ENCODE measurements at regions not wholly inside any gene's neighbourhood (a gene's known extent, or its start where the extent isn't known, plus 50 kb on each side); places are given as distances from the start of the nearest gene placed in this dataset.
A peak's percentile ranks its signal among the peaks of the same experiment; 100 is the strongest.

DNA sequence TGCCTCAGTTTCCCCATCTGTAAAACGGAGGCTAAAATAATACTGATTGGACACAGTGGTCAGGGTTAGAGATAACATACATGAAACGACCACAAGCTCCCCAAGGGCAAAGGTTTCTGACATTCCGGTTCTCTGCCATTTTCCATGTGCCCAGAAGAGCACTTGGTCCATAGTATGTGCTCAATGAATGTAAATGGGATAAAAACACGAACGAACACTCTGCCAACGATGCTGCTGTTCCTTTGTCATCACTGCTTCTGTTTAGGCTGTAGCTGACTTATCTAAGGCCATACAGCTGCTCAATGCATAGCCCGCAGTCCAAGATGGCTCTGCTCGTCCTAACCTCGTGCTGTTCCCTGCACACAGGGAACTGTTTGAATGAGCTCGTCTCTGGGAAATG, 102.0 kb downstream of the RMI2 start:
- DNase-seq = no peak

DNA sequence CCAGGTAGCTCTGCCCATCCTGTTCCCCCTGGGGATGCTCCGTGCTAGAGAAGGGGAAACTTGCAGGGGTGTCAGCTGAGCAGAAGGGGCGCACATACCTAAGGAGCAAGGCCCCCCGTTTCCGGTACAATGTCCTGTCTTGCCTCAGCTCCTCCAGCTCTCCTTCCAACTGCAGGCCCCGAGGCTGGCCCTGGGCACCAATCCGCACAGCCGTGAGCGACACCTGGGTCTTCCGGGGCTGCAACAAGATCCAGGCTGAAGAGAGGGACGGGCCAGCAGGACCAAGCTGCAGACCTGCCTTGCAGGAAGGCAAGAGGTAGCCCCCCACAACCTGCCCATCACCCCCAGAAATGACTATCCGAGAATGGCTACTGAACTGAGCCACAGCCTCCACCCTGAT, 102.6 kb downstream of the RMI2 start:
- DNase-seq = no peak

DNA sequence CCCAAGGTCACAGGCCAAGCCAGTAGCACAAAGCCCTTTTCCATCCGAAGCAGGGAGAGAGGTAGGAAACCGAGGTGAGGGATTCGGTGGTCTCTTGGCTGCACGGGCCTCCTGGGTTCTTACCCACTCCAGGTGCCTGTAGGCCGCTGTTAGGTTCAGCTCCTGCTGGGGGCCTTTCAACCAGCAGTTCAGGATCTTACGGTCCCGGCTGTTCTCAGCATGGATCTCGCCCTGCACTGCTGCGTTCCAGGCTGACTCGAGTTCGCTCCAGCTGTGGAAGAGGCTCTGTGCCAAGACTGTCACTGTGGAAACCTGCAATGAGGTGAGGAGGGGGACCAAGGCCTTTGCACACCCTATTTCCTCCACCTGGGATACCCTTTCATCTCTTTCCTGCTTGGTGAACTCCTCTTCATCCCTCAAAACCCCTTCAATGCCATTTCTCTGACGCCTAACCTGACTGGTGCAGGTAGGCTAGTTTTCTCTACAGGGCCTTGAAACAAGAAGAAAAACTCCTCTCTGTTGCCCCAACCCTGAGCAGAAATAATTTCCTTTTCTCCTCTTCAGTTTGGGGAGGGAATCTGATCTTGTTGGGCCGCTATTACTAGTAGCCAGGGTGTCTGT, 103.6 kb downstream of the RMI2 start:
- DNase-seq = no peak

DNA sequence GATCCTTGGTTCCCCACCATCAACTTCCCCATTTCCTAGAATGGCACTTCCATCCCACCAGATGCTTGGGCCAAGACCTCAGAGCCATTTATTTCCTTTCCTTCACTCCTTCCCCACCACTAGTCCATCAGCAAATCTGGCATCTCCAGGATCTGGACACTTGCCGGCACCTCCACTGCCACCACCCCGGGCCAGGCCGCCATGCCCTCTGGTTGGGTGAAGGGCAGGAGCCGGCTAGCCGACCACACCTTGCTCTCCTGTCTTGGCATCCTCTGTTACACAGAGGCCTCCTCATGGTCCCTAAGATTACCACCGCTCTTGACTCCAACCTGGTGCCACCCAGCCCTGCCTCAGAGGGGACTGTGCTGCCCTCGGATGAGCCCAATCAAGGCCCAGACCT, 104.5 kb downstream of the RMI2 start:
- DNase-seq = peak in 1 of 3 donors; percentile 17

DNA sequence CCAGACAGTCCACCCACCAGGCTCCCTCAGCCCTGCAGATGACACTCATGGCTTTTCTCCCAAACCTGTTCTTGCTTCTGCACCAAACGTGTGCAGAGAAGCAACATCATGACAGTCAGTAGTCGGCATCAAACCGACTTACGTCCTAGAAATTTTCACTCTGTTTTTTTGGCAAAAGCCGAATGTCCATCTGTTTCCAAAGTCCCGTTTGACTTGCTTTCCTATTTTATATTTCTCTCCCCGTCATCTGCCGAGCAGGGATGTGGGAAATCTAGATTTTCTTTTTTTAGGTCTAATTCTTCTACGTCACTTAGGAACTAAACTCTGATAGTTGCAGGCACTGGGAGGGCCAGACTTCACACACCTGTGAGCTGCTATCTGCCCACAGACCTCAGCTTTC, 104.9 kb downstream of the RMI2 start:
- DNase-seq = no peak

GRCh38 chr16:11452298-11452697, 107.0 kb downstream of the RMI2 start:
- no peak for DNase-seq

DNA sequence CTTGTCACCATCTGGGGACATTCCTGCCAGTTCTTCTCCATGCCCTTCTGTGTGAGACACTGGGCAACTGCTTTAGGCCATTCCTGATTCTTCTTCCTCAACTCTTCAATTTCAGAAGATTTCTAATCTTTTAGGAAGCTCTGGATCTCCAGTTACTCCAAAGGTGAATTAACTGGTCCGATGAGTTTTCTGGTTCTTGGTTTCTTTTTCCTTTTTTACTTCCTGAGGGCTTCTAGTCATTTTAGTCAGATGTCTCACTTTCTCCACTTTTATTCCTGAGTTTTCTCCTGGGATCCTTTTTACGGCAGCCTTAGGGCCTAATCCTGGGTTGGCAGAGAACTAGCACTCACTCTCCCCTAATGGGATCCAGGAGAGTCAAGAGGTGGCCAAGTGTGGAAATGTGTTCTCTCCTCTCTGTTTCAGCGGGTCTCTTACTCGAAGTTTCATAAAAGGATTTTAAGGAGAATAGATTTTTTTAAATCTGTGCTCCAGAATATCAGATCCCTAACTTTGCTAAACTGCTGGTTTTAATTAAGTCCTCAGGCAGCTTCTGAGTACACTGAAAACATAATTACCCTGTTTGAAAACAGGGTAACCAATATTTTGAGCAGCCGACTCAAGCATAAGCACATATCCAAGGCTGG, 107.6 kb downstream of the RMI2 start:
- no peak for DNase-seq

DNA sequence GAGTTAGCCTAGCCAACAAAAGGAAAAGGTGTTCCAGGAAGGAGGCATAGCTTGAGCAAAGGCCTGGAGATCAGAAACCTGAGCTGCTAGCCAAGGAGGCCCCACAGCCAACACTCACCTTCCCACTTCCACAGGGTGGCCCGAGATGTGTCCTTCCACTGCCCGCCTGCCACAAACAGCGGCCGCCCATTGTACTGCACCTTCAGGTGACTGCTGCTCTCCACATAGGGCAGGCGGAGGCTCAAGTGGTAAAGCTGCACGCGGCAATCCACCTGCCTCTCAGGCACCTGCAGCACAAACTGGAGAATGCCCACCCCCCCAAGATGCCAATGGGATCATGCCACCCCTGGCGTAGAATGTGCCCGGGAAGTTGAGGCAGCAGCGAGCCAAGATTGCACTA, 111.5 kb downstream of the RMI2 start:
- no peak for DNase-seq

DNA sequence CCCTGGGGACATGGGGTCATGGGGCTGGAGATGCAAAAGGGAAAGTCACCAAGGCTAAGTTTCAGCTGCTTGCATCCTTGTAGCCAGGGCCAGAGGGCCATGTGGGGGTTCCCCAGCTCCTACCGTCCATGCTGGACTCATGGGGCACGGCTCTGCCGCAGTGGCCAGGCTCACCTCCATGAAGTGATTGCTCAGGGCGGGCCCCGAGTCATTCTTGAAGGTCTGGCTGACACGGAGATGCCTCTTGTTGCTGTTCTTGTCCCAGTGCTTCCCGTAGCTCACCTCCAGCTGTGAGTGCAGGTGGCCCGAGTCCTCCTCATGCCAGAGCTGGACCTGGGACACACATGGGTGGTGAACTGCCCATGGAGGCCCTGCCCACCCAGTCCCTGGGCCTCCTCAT, 114.5 kb downstream of the RMI2 start:
- DNase-seq = no peak

DNA sequence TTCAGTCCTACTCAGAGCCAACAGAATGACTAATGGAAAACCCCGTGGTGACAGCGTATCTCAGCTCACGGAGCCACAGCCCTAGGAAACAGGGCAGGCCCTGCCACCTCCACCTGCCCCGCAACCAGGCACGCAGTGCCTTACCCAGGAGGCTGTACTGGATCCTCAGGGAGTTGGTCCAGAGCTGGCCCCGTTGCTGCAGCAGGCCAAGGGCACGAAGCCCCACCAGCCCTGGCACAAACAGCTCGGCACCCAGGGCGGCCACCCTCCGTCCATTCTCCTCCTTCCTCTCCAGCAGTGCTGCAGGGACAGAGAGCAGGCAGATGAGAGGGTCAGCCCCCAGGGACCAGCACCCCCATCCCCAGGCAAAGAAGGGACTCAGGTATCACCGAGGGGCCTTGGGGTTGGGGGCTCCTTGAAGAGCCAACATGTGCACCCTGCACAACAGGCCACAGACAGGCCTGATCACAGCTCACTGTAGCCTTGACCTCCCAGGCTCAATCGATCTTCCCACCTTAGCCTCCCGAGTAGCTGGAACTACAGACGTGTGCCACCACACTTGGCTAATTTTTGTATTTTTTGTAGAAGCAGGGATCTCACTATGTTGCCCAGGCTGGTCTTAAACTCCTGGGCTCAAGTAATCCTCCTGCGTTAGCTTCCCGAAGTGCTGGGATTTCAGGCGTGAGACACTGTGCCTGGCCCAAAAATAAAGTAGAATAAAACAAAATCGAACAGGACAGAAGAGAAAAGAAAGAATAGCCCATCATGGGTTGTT, 115.7 kb downstream of the RMI2 start:
- no peak for DNase-seq

GRCh38 chr16:11461595-11461990, 116.3 kb downstream of the RMI2 start:
- no peak for DNase-seq

DNA sequence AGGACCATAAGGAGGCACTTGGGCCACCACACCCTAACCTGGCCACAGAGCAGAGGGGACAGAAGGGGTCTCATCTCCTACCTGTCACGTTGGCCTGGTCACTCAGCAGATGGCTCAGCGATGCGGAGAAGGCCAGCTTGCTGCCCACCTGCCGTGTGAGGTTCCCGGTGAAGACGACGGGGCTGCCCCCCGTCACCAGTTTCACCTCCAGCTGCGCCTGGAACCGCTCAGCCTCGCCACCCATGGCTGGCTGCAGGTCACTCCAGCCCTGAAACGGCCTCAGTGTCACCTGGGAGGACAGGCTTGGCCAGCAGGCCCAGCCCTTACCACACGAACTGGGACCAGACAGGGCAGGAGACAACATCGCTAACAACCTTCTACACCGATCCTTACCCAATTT, 116.8 kb downstream of the RMI2 start:
- no peak for DNase-seq

DNA sequence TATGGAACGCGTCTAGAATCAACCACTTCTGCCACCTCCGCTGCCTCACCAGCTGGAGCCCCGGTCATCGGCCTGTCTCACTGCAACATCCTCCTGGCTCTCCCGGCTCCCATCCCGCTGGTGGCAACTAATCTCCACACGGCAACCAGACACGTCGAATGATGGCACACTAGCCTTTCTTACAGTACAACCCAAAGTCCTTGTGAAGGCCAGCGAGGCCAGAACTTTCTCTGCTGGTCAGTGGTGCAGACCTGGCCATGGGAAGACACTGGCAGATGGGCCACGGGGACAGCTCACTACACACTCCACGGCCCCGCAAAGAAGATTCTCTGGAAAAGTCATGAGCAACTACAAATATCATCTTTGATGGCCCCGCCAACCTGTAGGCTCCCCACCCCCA, 117.6 kb downstream of the RMI2 start:
- no peak for DNase-seq

DNA sequence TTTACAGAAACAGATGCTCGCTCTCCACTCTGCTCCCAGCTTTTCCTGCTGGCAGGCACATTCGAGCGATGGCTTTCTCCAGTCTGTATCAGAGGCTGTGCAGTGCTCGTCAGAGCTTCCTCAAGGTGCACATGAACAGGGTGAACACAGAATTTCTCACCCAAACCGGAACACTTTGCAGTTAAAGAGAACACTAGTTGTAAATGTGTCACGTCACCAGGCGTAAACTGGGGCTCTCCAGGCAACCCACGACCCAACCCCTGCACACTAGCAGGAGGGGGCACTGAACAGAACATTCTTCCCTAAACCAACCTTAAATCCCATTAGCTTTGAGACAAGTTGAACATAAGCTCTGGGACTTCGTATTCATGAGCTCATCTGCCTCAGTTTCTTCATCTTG, 119.0 kb downstream of the RMI2 start:
- DNase-seq = no peak

DNA sequence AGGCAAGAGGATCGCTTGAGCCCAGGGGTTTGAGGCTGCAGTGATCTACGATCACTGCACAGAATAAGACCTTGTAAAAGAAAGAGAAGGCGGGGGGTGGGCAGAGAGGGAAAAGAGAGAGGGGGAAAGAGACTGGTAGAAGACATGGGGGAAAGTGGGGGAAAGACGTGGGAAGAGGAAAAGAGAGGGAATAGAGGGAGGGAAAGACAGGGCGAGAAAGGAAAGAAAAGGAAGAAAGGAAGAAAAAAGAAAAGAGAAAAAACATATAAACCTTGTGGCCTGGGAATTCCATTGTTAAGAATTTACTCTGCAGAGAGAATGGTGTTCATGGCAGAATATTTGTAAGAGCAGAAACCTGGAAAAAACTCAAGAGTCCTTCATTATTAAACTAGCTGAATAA, 120.4 kb downstream of the RMI2 start:
- DNase-seq = no peak

DNA sequence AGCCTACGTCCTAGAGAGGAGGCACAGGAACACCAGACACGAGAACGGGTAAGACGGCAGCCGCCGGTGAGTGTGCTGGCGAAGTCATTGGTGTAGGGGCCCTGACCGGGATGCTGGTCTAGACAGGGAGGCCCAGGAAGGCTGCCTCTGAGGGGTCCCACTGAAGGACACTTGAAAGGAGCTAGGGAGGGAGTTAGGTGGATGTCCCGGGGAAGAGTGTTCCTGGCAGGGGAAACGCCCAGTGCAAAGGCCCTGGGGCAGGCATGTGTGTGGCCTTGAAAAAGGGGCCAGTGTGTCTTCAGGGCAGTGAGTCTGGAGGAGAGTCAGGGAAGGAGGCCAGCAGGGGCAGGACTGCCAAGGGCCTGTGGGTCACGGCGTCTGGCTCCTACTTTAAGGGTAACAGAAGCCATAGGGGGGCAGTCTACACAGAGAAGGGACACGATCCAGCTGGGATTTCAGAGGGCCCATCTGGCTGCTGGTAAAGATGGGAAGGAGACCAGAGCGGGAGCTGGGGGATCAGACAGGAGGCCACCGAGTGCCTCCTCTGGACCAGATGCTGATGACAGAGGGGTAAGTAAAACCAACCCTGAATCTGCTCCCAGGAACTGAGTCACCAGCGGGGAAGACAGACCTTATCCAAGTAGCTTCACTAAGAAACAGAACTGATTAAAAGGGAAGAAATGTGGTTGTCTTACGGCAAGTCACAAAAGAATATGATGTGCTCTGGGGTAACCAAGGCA, 115.9 kb downstream of the LITAF start:
- peak in 1 of 3 donors; percentile 46 for DNase-seq

- no peak for DNase-seq
Measured at GRCh38 chr16:11471548-11471947, 115.2 kb downstream of the LITAF start.

- DNase-seq = no peak
Measured at GRCh38 chr16:11472410-11472809, 114.3 kb downstream of the LITAF start.

DNA sequence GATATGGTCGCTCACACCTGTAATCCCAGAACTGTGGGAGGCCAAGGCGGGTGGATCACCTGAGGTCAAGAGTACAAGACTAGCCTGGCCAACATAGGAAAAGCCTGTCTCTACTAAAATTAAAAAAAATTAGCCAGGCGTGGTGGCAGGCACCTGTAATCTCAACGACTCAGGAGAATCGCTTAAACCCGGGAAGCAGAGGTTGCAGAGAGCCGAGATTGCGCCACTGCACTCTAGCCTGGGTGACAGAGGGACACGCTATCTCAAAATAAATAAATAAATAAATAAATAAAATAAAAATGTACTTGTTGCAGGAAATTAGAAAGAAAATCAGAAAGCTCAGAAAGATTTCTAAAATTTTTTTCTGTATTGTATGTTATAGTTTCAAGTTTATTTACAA, 113.9 kb downstream of the LITAF start:
- no peak for DNase-seq

GRCh38 chr16:11473728-11474127, 113.0 kb downstream of the LITAF start:
- DNase-seq = no peak

DNA sequence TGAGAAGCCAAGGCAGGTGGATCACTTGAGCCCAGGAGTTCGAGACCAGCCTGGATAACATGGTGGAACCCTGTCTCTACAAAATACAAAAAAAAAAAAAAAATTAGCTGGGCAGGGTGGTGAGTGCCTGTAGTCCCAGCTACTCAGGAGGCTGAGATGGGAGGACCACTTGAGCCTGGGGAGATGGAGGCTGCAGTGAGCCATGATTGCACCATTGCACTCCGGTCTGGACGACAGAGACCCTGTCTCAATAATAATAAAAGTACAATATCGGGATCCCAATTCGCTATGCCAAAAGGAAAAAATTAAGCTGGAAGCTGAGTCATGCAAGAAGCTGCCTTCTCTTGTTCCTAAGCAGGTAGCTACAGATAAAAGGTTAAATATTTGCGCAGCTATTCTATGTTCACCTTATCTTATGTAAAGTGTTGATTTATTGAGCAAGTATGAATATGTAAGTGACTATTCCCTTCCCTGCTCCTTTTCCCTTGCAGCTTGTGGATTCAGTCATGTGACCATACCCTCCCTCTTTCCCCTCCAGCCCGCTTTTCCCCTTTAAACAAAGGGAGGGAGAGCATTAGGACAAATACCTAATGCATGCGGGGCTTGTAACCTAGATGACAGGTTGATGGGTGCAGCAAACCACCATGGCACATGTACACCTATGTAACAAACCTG, 112.0 kb downstream of the LITAF start:
- DNase-seq = no peak

DNA sequence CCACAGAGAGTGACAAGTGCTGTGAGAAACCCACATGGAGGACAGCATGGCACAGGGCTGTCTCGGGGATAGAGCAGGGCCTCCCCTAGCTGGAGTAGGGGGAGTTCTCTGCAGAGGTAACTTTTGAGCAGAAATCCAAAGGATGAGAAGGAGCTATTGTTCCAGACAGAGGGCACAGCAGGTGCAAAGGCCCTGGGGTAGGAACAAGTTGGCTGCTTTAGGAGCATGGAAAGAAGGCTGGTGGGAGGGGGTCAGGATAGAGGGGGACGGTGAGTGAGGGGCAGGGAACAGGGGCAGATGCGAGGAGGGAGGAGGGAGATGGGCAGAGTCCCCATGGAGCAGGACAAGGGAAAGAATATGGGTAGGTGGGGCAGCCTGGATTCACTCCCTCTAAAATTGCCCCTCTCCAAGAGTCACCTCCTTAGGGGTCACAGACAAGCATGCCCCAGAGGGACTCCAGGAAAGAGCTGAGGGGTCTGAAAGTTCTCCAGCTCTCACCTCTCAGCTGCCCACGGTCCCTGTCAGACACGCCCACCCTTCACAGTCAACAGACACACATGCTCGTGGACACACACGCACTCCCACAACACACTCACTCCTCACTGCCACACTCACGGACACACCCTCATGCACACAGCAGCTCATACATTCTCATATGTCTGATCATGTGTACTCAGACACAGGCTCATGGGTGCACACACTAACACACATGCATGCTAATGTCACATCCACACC, 110.7 kb downstream of the LITAF start:
- DNase-seq = no peak

Measured in suppressor macrophage treated with lipopolysaccharide for 1 hour (primary cell).